GM23338 (cell line): ENCODE measurements at regions not wholly inside any gene's neighbourhood (a gene's known extent, or its start where the extent isn't known, plus 50 kb on each side); places are given as distances from the start of the nearest gene placed in this dataset.

Experiments used
- ATAC-seq: fragments of 200-7000 bp; cut with Tn5 transposase; 3 replicates; pipeline ENCODE4 v1.9.1; 2020
- DNase-seq: peaks from one replicate; pipeline ENCODE4 v3.0.0-alpha.2; 2015; ENCODE audit warnings: low spot score
- H2AFZ ChIP-seq: fragments of 200-600 bp; sonication (generic); 2 replicates; pipeline ENCODE4 v1.8.0; 2016; ENCODE audit warnings: antibody characterized with exemption, mild to moderate bottlenecking, moderate library complexity
- H3F3A ChIP-seq: fragments of 200-600 bp; sonication (generic); replicated peaks from 2 replicates; pipeline ENCODE4 v1.8.0; 2017; ENCODE audit warnings: antibody characterized with exemption, mixed run types, low read depth
- H3K27ac ChIP-seq: fragments of 200-600 bp; sonication (generic); 2 replicates; pipeline ENCODE4 v1.6.1; 2016; ENCODE audit warnings: low read depth
- H3K27me3 ChIP-seq: fragments of 200-600 bp; sonication (generic); 2 replicates; pipeline ENCODE4 v1.8.0; 2016; ENCODE audit warnings: mild to moderate bottlenecking, mixed run types, moderate library complexity; ENCODE audit not compliant: insufficient read depth
- H3K36me3 ChIP-seq: fragments of 200-600 bp; sonication (generic); 2 replicates; pipeline ENCODE4 v1.8.0; 2016; ENCODE audit warnings: mild to moderate bottlenecking; ENCODE audit not compliant: insufficient read depth
- H3K4me1 ChIP-seq: fragments of 200-600 bp; sonication (generic); 2 replicates; pipeline ENCODE4 v1.8.0; 2016; ENCODE audit warnings: mild to moderate bottlenecking, moderate library complexity; ENCODE audit not compliant: insufficient read depth
- H3K4me2 ChIP-seq: fragments of 200-600 bp; sonication (generic); 2 replicates; pipeline ENCODE4 v1.7.1; 2017; ENCODE audit warnings: mixed run types
- H3K4me3 ChIP-seq: fragments of 200-600 bp; sonication (generic); 2 replicates; pipeline ENCODE4 v1.6.1; 2016; ENCODE audit warnings: mixed run types
- H3K79me2 ChIP-seq: fragments of 200-600 bp; sonication (generic); replicated peaks from 2 replicates; pipeline ENCODE4 v1.8.0; 2017; ENCODE audit warnings: mild to moderate bottlenecking; ENCODE audit not compliant: insufficient read depth
- H3K9me2 ChIP-seq: fragments of 200-600 bp; sonication (generic); 2 replicates; pipeline ENCODE4 v1.8.0; 2017; ENCODE audit not compliant: insufficient read depth
- H4K20me1 ChIP-seq: fragments of 200-600 bp; sonication (generic); replicated peaks from 2 replicates; pipeline ENCODE4 v1.8.0; 2017; ENCODE audit warnings: mild to moderate bottlenecking; ENCODE audit not compliant: insufficient read depth
- H3K27ac Mint-ChIP-seq: 2 replicates; pipeline ENCODE4 v1.8.0; 2020; ENCODE audit warnings: inconsistent platforms, mild to moderate bottlenecking, moderate library complexity, mixed read lengths
- H3K27me3 Mint-ChIP-seq: 3 replicates; pipeline ENCODE4 v1.8.0; 2022; ENCODE audit warnings: low read depth, mild to moderate bottlenecking, moderate library complexity, mixed read lengths, inconsistent platforms; ENCODE audit not compliant: insufficient read depth, poor library complexity
- H3K36me3 Mint-ChIP-seq: 3 replicates; pipeline ENCODE4 v1.8.0; 2021; ENCODE audit warnings: low read depth, mild to moderate bottlenecking, inconsistent platforms, moderate library complexity, mixed read lengths
- H3K4me1 Mint-ChIP-seq: 3 replicates; pipeline ENCODE4 v1.8.0; 2020; ENCODE audit warnings: mild to moderate bottlenecking, inconsistent platforms, mixed read lengths
- H3K4me3 Mint-ChIP-seq: 3 replicates; pipeline ENCODE4 v1.8.0; 2021; ENCODE audit warnings: moderate library complexity, mild to moderate bottlenecking, inconsistent platforms, mixed read lengths
- H3K9me3 Mint-ChIP-seq: 3 replicates; pipeline ENCODE4 v1.8.0; 2020; ENCODE audit warnings: moderate library complexity, mild to moderate bottlenecking, inconsistent platforms, mixed read lengths
- CREB1 ChIP-seq: fragments of 250-450 bp; sonication (Bioruptor Pico); IDR thresholded peaks from 2 replicates; pipeline ENCODE4 v1.5.0; 2020; ENCODE audit warnings: low read depth, mild to moderate bottlenecking, moderate library complexity
- EZH2 ChIP-seq: fragments of 200-600 bp; sonication (generic); IDR thresholded peaks from one replicate; pipeline ENCODE4 v1.8.0; 2017; ENCODE audit warnings: antibody characterized with exemption, mild to moderate bottlenecking, low read depth; ENCODE audit not compliant: unreplicated experiment
- EZH2phosphoT487 ChIP-seq: fragments of 200-600 bp; sonication (generic); IDR thresholded peaks from one replicate; pipeline ENCODE4 v1.8.1; 2018; ENCODE audit warnings: antibody characterized with exemption; ENCODE audit not compliant: unreplicated experiment
- JUNB ChIP-seq: IDR thresholded peaks from one replicate; pipeline ENCODE4 v1.6.1; 2016; ENCODE audit warnings: antibody characterized with exemption; ENCODE audit not compliant: unreplicated experiment
- NANOG ChIP-seq: IDR thresholded peaks from 2 replicates; pipeline ENCODE4 v1.6.1; 2016; ENCODE audit warnings: antibody characterized with exemption, borderline replicate concordance
- POLR2AphosphoS5 ChIP-seq: IDR thresholded peaks from 2 replicates; pipeline ENCODE4 v1.6.1; 2016; ENCODE audit warnings: antibody characterized with exemption, low read depth
- STAT1 ChIP-seq: IDR thresholded peaks from one replicate; pipeline ENCODE4 v1.6.1; 2016; ENCODE audit warnings: antibody characterized with exemption; ENCODE audit not compliant: unreplicated experiment
- TF ChIP-seq, protein P1 (sequence below), 2 experiments: fragments of 200-600 bp in 1 of 2; sonication (generic) in 1 of 2; conservative IDR thresholded peaks; 2 replicates each; pipeline versions ENCODE4 v1.5.1 to v1.6.1; 2016 to 2017; ENCODE audit warnings: antibody characterized with exemption in 2 of 2, low read depth in 2 of 2, mild to moderate bottlenecking in 2 of 2, moderate library complexity in 1 of 2
- TF ChIP-seq, protein P2 (sequence below): fragments of 250-450 bp; sonication (Bioruptor Pico); IDR thresholded peaks from 2 replicates; pipeline ENCODE4 v1.5.0; 2020; ENCODE audit warnings: mild to moderate bottlenecking, moderate library complexity
- TF ChIP-seq, protein P3 (sequence below): IDR thresholded peaks from one replicate; pipeline ENCODE4 v1.6.1; 2018; ENCODE audit warnings: antibody characterized with exemption; ENCODE audit not compliant: unreplicated experiment

DNA sequence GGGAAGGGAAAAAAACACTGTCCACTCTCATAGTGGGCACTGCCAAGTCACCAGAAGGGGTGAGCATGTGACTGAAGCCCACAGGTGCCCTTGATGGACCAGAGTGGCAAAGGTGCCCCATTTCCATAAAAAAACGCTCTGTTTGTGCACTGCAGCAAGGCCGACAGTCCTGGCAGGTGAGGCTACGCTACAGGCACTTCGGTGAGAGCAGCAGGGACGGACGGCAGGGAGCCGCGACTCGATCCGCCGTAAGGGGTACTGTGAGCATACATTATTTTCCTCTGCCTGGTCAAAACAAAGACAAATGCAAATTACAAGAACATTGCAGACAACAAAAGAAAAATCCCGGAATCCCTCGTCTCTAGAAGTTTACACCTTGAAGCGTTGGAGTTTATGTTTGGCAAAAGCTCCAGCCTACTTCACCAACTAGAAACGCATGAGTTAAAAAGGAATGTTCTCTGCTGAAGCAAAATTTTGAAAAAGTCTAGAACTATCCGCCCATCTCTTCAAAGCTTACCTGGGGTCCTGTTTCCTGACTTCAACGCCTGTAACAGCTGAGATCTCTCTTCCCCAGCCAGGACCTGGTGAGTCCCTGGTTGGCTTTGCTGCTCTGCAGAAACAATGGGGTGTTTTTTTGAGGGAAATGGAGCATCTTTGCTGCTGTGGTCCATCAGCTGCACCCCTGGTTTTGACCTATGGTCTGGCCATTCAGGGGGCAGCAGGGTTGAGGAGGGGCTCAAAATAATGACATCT is 52.9 kb upstream of the RFLNA start:
- Mint-ChIP-seq H3K36me3 (no peaks in the 10 kb centered on the region), H3K4me1 (peaks cover 11% of the 10 kb centered on the region)

More for the DNA sequence above, 52.9 kb upstream of the RFLNA start:
- no peak overlapping the region for H3K4me3 ChIP-seq
- peak; percentile 24 for DNase-seq
- no peaks in the 10 kb centered on the region for H3K36me3 ChIP-seq
- H3K27me3 ChIP-seq: no peaks in the 10 kb centered on the region
- no peak overlapping the region for H3K27ac Mint-ChIP-seq
- peak; percentile 80 for ATAC-seq
- H3K4me3 Mint-ChIP-seq: no peak overlapping the region
- no peak overlapping the region; the same call in 1 of the 2 replicates for H3K4me2 ChIP-seq
- peaks cover 8% of the 10 kb centered on the region; the same call in 1 of the 2 replicates for H3K9me2 ChIP-seq
- H3F3A ChIP-seq: 0 out of 2 replicates have a peak, but pooled peaks cover 2% of the 10 kb centered on the region
- H3K79me2 ChIP-seq: no peaks in the 10 kb centered on the region
- no peaks in the 10 kb centered on the region; the same call in 2 of the 3 replicates for H3K9me3 Mint-ChIP-seq
- no peaks in the 10 kb centered on the region for H4K20me1 ChIP-seq
- H3K27me3 Mint-ChIP-seq: peaks cover 3% of the 10 kb centered on the region
- H2AFZ ChIP-seq: peak overlapping the region; percentile 94
- H3K27ac ChIP-seq: no peak overlapping the region
- TF ChIP-seq STAT1: no peak
- no peak for TF ChIP-seq POLR2AphosphoS5
- TF ChIP-seq, protein P1, sequence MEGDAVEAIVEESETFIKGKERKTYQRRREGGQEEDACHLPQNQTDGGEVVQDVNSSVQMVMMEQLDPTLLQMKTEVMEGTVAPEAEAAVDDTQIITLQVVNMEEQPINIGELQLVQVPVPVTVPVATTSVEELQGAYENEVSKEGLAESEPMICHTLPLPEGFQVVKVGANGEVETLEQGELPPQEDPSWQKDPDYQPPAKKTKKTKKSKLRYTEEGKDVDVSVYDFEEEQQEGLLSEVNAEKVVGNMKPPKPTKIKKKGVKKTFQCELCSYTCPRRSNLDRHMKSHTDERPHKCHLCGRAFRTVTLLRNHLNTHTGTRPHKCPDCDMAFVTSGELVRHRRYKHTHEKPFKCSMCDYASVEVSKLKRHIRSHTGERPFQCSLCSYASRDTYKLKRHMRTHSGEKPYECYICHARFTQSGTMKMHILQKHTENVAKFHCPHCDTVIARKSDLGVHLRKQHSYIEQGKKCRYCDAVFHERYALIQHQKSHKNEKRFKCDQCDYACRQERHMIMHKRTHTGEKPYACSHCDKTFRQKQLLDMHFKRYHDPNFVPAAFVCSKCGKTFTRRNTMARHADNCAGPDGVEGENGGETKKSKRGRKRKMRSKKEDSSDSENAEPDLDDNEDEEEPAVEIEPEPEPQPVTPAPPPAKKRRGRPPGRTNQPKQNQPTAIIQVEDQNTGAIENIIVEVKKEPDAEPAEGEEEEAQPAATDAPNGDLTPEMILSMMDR (conservative IDR thresholded peaks at IDR 0.05; ENCODE audit: low read depth in 2 of 2): no peak
- TF ChIP-seq, protein P2, sequence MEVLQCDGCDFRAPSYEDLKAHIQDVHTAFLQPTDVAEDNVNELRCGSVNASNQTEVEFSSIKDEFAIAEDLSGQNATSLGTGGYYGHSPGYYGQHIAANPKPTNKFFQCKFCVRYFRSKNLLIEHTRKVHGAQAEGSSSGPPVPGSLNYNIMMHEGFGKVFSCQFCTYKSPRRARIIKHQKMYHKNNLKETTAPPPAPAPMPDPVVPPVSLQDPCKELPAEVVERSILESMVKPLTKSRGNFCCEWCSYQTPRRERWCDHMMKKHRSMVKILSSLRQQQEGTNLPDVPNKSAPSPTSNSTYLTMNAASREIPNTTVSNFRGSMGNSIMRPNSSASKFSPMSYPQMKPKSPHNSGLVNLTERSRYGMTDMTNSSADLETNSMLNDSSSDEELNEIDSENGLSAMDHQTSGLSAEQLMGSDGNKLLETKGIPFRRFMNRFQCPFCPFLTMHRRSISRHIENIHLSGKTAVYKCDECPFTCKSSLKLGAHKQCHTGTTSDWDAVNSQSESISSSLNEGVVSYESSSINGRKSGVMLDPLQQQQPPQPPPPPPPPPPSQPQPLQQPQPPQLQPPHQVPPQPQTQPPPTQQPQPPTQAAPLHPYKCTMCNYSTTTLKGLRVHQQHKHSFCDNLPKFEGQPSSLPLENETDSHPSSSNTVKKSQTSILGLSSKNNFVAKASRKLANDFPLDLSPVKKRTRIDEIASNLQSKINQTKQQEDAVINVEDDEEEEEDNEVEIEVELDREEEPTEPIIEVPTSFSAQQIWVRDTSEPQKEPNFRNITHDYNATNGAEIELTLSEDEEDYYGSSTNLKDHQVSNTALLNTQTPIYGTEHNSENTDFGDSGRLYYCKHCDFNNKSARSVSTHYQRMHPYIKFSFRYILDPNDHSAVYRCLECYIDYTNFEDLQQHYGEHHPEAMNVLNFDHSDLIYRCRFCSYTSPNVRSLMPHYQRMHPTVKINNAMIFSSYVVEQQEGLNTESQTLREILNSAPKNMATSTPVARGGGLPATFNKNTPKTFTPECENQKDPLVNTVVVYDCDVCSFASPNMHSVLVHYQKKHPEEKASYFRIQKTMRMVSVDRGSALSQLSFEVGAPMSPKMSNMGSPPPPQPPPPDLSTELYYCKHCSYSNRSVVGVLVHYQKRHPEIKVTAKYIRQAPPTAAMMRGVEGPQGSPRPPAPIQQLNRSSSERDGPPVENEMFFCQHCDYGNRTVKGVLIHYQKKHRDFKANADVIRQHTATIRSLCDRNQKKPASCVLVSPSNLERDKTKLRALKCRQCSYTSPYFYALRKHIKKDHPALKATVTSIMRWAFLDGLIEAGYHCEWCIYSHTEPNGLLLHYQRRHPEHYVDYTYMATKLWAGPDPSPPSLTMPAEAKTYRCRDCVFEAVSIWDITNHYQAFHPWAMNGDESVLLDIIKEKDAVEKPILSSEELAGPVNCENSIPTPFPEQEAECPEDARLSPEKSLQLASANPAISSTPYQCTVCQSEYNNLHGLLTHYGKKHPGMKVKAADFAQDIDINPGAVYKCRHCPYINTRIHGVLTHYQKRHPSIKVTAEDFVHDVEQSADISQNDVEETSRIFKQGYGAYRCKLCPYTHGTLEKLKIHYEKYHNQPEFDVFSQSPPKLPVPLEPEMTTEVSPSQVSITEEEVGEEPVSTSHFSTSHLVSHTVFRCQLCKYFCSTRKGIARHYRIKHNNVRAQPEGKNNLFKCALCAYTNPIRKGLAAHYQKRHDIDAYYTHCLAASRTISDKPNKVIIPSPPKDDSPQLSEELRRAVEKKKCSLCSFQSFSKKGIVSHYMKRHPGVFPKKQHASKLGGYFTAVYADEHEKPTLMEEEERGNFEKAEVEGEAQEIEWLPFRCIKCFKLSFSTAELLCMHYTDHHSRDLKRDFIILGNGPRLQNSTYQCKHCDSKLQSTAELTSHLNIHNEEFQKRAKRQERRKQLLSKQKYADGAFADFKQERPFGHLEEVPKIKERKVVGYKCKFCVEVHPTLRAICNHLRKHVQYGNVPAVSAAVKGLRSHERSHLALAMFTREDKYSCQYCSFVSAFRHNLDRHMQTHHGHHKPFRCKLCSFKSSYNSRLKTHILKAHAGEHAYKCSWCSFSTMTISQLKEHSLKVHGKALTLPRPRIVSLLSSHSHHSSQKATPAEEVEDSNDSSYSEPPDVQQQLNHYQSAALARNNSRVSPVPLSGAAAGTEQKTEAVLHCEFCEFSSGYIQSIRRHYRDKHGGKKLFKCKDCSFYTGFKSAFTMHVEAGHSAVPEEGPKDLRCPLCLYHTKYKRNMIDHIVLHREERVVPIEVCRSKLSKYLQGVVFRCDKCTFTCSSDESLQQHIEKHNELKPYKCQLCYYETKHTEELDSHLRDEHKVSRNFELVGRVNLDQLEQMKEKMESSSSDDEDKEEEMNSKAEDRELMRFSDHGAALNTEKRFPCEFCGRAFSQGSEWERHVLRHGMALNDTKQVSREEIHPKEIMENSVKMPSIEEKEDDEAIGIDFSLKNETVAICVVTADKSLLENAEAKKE (CRISPR knock-in tag): no peak
- no peak for TF ChIP-seq JUNB
- no peak for TF ChIP-seq EZH2
- no peak for TF ChIP-seq EZH2phosphoT487
- TF ChIP-seq, protein P3, sequence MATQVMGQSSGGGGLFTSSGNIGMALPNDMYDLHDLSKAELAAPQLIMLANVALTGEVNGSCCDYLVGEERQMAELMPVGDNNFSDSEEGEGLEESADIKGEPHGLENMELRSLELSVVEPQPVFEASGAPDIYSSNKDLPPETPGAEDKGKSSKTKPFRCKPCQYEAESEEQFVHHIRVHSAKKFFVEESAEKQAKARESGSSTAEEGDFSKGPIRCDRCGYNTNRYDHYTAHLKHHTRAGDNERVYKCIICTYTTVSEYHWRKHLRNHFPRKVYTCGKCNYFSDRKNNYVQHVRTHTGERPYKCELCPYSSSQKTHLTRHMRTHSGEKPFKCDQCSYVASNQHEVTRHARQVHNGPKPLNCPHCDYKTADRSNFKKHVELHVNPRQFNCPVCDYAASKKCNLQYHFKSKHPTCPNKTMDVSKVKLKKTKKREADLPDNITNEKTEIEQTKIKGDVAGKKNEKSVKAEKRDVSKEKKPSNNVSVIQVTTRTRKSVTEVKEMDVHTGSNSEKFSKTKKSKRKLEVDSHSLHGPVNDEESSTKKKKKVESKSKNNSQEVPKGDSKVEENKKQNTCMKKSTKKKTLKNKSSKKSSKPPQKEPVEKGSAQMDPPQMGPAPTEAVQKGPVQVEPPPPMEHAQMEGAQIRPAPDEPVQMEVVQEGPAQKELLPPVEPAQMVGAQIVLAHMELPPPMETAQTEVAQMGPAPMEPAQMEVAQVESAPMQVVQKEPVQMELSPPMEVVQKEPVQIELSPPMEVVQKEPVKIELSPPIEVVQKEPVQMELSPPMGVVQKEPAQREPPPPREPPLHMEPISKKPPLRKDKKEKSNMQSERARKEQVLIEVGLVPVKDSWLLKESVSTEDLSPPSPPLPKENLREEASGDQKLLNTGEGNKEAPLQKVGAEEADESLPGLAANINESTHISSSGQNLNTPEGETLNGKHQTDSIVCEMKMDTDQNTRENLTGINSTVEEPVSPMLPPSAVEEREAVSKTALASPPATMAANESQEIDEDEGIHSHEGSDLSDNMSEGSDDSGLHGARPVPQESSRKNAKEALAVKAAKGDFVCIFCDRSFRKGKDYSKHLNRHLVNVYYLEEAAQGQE: no peak
- no peak for TF ChIP-seq CREB1 (CRISPR knock-in tag)
- TF ChIP-seq NANOG: no peak
- no peaks in the 10 kb centered on the region; the same call in 1 of the 2 replicates for H3K4me1 ChIP-seq
